ENCODE measurements at regions not wholly inside any gene's neighbourhood (a gene's known extent, or its start where the extent isn't known, plus 50 kb on each side); places are given as distances from the start of the nearest gene placed in this dataset.

- no peak for ATAC-seq
- intact Hi-C loops (cut with DNase I), result no loop called here
- H3K27ac ChIP-seq, result no peak overlapping the region
Measured at GRCh38 chr13:50358231-50359040, 343.2 kb downstream of the KCNRG start.

GRCh38 chr13:50359041-50359367 is 343.8 kb downstream of the KCNRG start:
- H3K4me3 ChIP-seq, result no peak overlapping the region
- peaks cover 10% of the 10 kb centered on the region for H3K4me1 ChIP-seq
- DNase-seq, result no peak
- no peaks in the 10 kb centered on the region for H3K9me3 ChIP-seq
- ATAC-seq, result no peak
- H3K27ac ChIP-seq, result no peak overlapping the region
- no peak for TF ChIP-seq CTCF (IDR thresholded peaks at IDR 0.05)
- H3K36me3 ChIP-seq, result no peaks in the 10 kb centered on the region
- intact Hi-C loops (cut with DNase I), result no loop called here
- no peaks in the 10 kb centered on the region for H3K27me3 ChIP-seq

More at GRCh38 chr13:50358231-50359040, 343.2 kb downstream of the KCNRG start:
- TF ChIP-seq CTCF (IDR thresholded peaks at IDR 0.05), result no peak
- no peak for DNase-seq
- H3K36me3 ChIP-seq, result no peaks in the 10 kb centered on the region
- no peak overlapping the region for H3K4me3 ChIP-seq
- H3K27me3 ChIP-seq, result no peaks in the 10 kb centered on the region
- H3K4me1 ChIP-seq, result peaks cover 12% of the 10 kb centered on the region
- H3K9me3 ChIP-seq, result no peaks in the 10 kb centered on the region

GRCh38 chr13:50359779-50360178 is 344.5 kb downstream of the KCNRG start:
- ATAC-seq, result no peak
- no peaks in the 10 kb centered on the region for H3K27me3 ChIP-seq
- intact Hi-C loops (cut with DNase I), result no loop called here

GRCh38 chr13:50360637-50361036 is 345.4 kb downstream of the KCNRG start:
- TF ChIP-seq CTCF (IDR thresholded peaks at IDR 0.05), result no peak
- DNase-seq, result no peak
- no peaks in the 10 kb centered on the region for H3K27me3 ChIP-seq
- ATAC-seq, result no peak
- no peaks in the 10 kb centered on the region for H3K9me3 ChIP-seq
- intact Hi-C loops (cut with DNase I), result no loop called here
- H3K36me3 ChIP-seq, result no peaks in the 10 kb centered on the region
- H3K27ac ChIP-seq, result no peak overlapping the region
- no peak overlapping the region for H3K4me3 ChIP-seq
- peaks cover 6% of the 10 kb centered on the region for H3K4me1 ChIP-seq

More at GRCh38 chr13:50359779-50360178, 344.5 kb downstream of the KCNRG start:
- no peaks in the 10 kb centered on the region for H3K36me3 ChIP-seq
- no peak for DNase-seq
- H3K4me3 ChIP-seq, result no peak overlapping the region
- H3K4me1 ChIP-seq, result peaks cover 6% of the 10 kb centered on the region
- H3K9me3 ChIP-seq, result no peaks in the 10 kb centered on the region
- no peak for TF ChIP-seq CTCF (IDR thresholded peaks at IDR 0.05)
- no peak overlapping the region for H3K27ac ChIP-seq

- no peak for TF ChIP-seq CTCF (IDR thresholded peaks at IDR 0.05)
- H3K4me3 ChIP-seq, result no peak overlapping the region
- intact Hi-C loops (cut with DNase I), result no loop called here
- H3K36me3 ChIP-seq, result no peaks in the 10 kb centered on the region
- DNase-seq (no peak), ATAC-seq (no peak)
- no peak overlapping the region for H3K27ac ChIP-seq
- no peaks in the 10 kb centered on the region for H3K9me3 ChIP-seq
- no peaks in the 10 kb centered on the region for H3K27me3 ChIP-seq
- H3K4me1 ChIP-seq, result peaks cover 7% of the 10 kb centered on the region
Measured at GRCh38 chr13:50361282-50361681, 346.0 kb downstream of the KCNRG start.
